Omental fat pad (tissue), 3 donors: ENCODE measurements at regions not wholly inside any gene's neighbourhood (a gene's known extent, or its start where the extent isn't known, plus 50 kb on each side); places are given as distances from the start of the nearest gene placed in this dataset.

Experiments
- ATAC-seq: fragments of 150-250 bp; one replicate; pipeline ENCODE4 v1.9.1; 2016; ENCODE audit warnings: mild to moderate bottlenecking, moderate library complexity; ENCODE audit not compliant: low FRiP score
- DNase-seq: peaks from one replicate; pipeline ENCODE4 v3.0.0-alpha.2; 2019; ENCODE audit warnings: low spot score
- CTCF ChIP-seq, 3 donors: fragments of 450-650 bp; IDR thresholded peaks; one replicate each; pipeline ENCODE4 v1.5.1; 2016 to 2017; ENCODE audit warnings: antibody characterized with exemption in 3 of 3, mild to moderate bottlenecking in 3 of 3, moderate library complexity in 2 of 3

- DNase-seq (no peak), ATAC-seq (no peak)
- no peak for TF ChIP-seq CTCF (IDR thresholded peaks at IDR 0.05)
These were observed 76.2 kb upstream of the POU3F3 start for GRCh38 chr2:104777721-104778120.

- DNase-seq (no peak), ATAC-seq (no peak)
- no peak for TF ChIP-seq CTCF (IDR thresholded peaks at IDR 0.05)
These were observed 72.8 kb upstream of the POU3F3 start for GRCh38 chr2:104781151-104781550.

GRCh38 chr2:104784264-104784663, 69.7 kb upstream of the POU3F3 start:
- DNase-seq (no peak), ATAC-seq (no peak)
- no peak for TF ChIP-seq CTCF (IDR thresholded peaks at IDR 0.05)

- no peak for TF ChIP-seq CTCF (IDR thresholded peaks at IDR 0.05)
- DNase-seq = no peak
- ATAC-seq = no peak
These were observed 67.7 kb upstream of the POU3F3 start for GRCh38 chr2:104786204-104786603.

GRCh38 chr2:104786821-104787220, 67.1 kb upstream of the POU3F3 start:
- ATAC-seq (no peak), DNase-seq (no peak)
- no peak for TF ChIP-seq CTCF (IDR thresholded peaks at IDR 0.05)

- ATAC-seq (no peak), DNase-seq (no peak)
- no peak for TF ChIP-seq CTCF (IDR thresholded peaks at IDR 0.05)
These were observed 66.4 kb upstream of the POU3F3 start for GRCh38 chr2:104787298-104788065.

- ATAC-seq (no peak), DNase-seq (no peak)
- no peak for TF ChIP-seq CTCF (IDR thresholded peaks at IDR 0.05)
These were observed 65.0 kb upstream of the POU3F3 start for GRCh38 chr2:104788742-104789455.
